Endothelial cell of umbilical vein (primary cell): ENCODE measurements at regions not wholly inside any gene's neighbourhood (a gene's known extent, or its start where the extent isn't known, plus 50 kb on each side); places are given as distances from the start of the nearest gene placed in this dataset.

Experiments used
- BruUV-seq: library from RNA; stranded (reverse); fragments of 400-500 nt; replicated peaks from 2 replicates; lab custom pipeline; 2021; lab: Mats Ljungman, UMichigan
- CTCF ChIA-PET: fragments of 300-600, 350-600 bp; sonication (Branson Sonifier 250); formaldehyde crosslinking; loops from one replicate; lab custom pipeline; 2021; ENCODE audit warnings: antibody characterized with exemption, inconsistent platforms; lab: Charles Lee
- POLR2A ChIA-PET: fragments of 300-600, 350-600 bp; sonication (Branson Sonifier 250); formaldehyde crosslinking; loops from one replicate; lab custom pipeline; 2021; ENCODE audit warnings: antibody characterized with exemption, inconsistent platforms; lab: Charles Lee
- DNase-seq: peaks from one replicate; pipeline ENCODE4 v3.0.0-alpha.2; 2011; ENCODE audit warnings: low read depth, low spot score
- FAIRE-seq: peaks from 2 replicates; lab custom pipeline; 2011; peaks lifted over from hg19 to GRCh38; lab: Jason Lieb, UNC
- H2AFZ ChIP-seq: 2 replicates; pipeline ENCODE4 v1.6.0; 2012; ENCODE audit warnings: low read depth, low read length, control low read depth, inconsistent platforms
- H3K27ac ChIP-seq: 2 replicates; pipeline ENCODE4 v1.5.1; 2011; ENCODE audit warnings: low read depth, mild to moderate bottlenecking, control low read depth, low read length, moderate library complexity; ENCODE audit not compliant: insufficient read depth
- H3K27me3 ChIP-seq, 2 experiments: 2 replicates each; pipeline versions ENCODE4 v1.6.0 to v1.6.1; 2011; ENCODE audit warnings: low read length in 2 of 2, mixed read lengths in 1 of 2; ENCODE audit not compliant: control insufficient read depth in 2 of 2, insufficient read depth in 2 of 2
- H3K36me3 ChIP-seq, 2 experiments: 2 replicates in 1 of 2; 3 replicates in 1 of 2; pipeline ENCODE4 v1.5.1; 2011; ENCODE audit warnings: low read length in 2 of 2, mild to moderate bottlenecking in 1 of 2, moderate library complexity in 1 of 2; ENCODE audit not compliant: control insufficient read depth in 2 of 2, insufficient read depth in 2 of 2; ENCODE audit errors: extremely low read depth in 1 of 2
- H3K4me1 ChIP-seq: 3 replicates; pipeline ENCODE4 v1.5.1; 2011; ENCODE audit warnings: mild to moderate bottlenecking, low read length; ENCODE audit not compliant: control insufficient read depth, insufficient read depth; ENCODE audit errors: extremely low read depth
- H3K4me2 ChIP-seq: 2 replicates; pipeline ENCODE4 v1.6.1; 2011; ENCODE audit warnings: low read length, control low read depth, mixed read lengths; ENCODE audit not compliant: insufficient read depth
- H3K4me3 ChIP-seq, 3 experiments: fragments of 200-600 bp in 1 of 3; sonication (generic), shearing (Covaris generic) in 1 of 3; replicated peaks in 1 of 3; 2 replicates each; pipeline ENCODE4 v1.5.1; 2011 to 2016; ENCODE audit warnings: control low read depth in 3 of 3, low read length in 3 of 3, mild to moderate bottlenecking in 2 of 3, inconsistent platforms in 1 of 3, low read depth in 1 of 3, moderate library complexity in 1 of 3; ENCODE audit not compliant: insufficient read depth in 1 of 3
- H3K79me2 ChIP-seq: 2 replicates; pipeline ENCODE4 v1.6.0; 2012; ENCODE audit warnings: low read length, inconsistent platforms; ENCODE audit not compliant: control insufficient read depth, insufficient read depth
- H3K9ac ChIP-seq: replicated peaks from 2 replicates; pipeline ENCODE3; 2011; ENCODE audit warnings: low read length, control low read depth; ENCODE audit not compliant: insufficient read depth; ENCODE audit errors: extremely low read depth
- H3K9me1 ChIP-seq: replicated peaks from 3 replicates; pipeline ENCODE4 v1.6.0; 2011; ENCODE audit warnings: mild to moderate bottlenecking, low read length; ENCODE audit not compliant: control insufficient read depth, insufficient read depth; ENCODE audit errors: extremely low read depth
- H3K9me3 ChIP-seq: replicated peaks from 2 replicates; pipeline ENCODE4 v1.5.1; 2012; ENCODE audit warnings: low read length, inconsistent platforms; ENCODE audit not compliant: control insufficient read depth, insufficient read depth
- H4K20me1 ChIP-seq: replicated peaks from 2 replicates; pipeline ENCODE3; 2011; ENCODE audit warnings: mild to moderate bottlenecking, low read length; ENCODE audit not compliant: control insufficient read depth, insufficient read depth; ENCODE audit errors: extremely low read depth
- CTCF ChIP-seq, 2 donors: IDR thresholded peaks; 1 replicate in 1 of 2; 2 replicates in 1 of 2; pipeline ENCODE4 v1.5.1; 2011; ENCODE audit warnings: low read length in 2 of 2, mild to moderate bottlenecking in 2 of 2, moderate library complexity in 2 of 2, control low read depth in 1 of 2, inconsistent platforms in 1 of 2, low read depth in 1 of 2; ENCODE audit not compliant: insufficient read depth in 1 of 2; ENCODE audit errors: extremely low read depth in 1 of 2
- EZH2 ChIP-seq: IDR thresholded peaks from 2 replicates; pipeline ENCODE4 v1.6.1; 2012; ENCODE audit warnings: borderline replicate concordance, low read depth, mild to moderate bottlenecking, moderate library complexity, low read length, inconsistent platforms; ENCODE audit not compliant: severe bottlenecking
- FOS ChIP-seq: IDR thresholded peaks from 2 replicates; pipeline ENCODE4 v1.6.1; 2011; ENCODE audit warnings: mild to moderate bottlenecking, low read length, moderate library complexity, borderline replicate concordance; ENCODE audit not compliant: insufficient read depth
- GATA2 ChIP-seq: IDR thresholded peaks from 2 replicates; pipeline ENCODE4 v1.7.0; 2011; ENCODE audit warnings: low read depth, mild to moderate bottlenecking, moderate library complexity, mixed read lengths, low read length; ENCODE audit not compliant: insufficient read length, insufficient read depth
- JUN ChIP-seq: IDR thresholded peaks from 2 replicates; pipeline ENCODE4 v1.6.1; 2011; ENCODE audit warnings: borderline replicate concordance, low read depth; ENCODE audit not compliant: insufficient read length, insufficient read depth
- MYC ChIP-seq: IDR thresholded peaks from one replicate; pipeline ENCODE4 v1.6.1; 2011; ENCODE audit warnings: mild to moderate bottlenecking, low read depth, low read length
- POLR2A ChIP-seq: IDR thresholded peaks from 2 replicates; pipeline ENCODE4 v1.6.1; 2012; ENCODE audit warnings: low read depth, mild to moderate bottlenecking, control low read depth, low read length
- POLR2AphosphoS5 ChIP-seq: IDR thresholded peaks from 2 replicates; pipeline ENCODE4 v1.6.1; 2012; ENCODE audit warnings: low read depth, mild to moderate bottlenecking, control low read depth, low read length, moderate library complexity; ENCODE audit not compliant: insufficient read depth
- dilution Hi-C: fragments of 300-500 bp; cut with MboI; formaldehyde crosslinking; loops from one replicate; pipeline ENCODE4 v1.15.0; 2019; ENCODE audit warnings: low sequenced_read_pairs; ENCODE audit not compliant: extremely low pct_ligation_motif_present
- intact Hi-C: fragments of 100-400 bp; cut with micrococcal nuclease; formaldehyde crosslinking; loops from one replicate; pipeline ENCODE4 v1.10.0; 2022
- TF ChIP-seq, protein P1 (sequence below): IDR thresholded peaks from 2 replicates; pipeline ENCODE4 v1.6.1; 2011; ENCODE audit not compliant: insufficient read depth, insufficient read length

DNA sequence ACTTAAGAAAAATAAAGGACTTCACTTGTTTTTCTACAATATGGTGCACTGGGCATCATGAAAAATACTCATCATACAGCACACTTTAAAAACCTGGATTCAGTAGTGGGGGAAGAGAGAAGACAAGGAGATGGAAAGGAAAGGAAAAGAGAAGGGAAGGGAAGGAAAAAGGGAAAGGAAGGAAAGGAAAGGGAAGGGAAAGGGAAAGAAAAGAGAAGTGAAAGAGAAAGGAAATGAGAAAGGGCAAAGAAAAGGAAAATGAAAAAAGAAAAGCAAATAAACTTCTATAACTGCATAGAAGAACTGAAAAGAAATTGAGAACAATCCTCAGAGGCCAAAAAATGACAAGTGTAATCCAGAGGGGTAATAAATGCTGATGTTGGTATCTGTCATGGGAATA is 388.1 kb upstream of the PKDCC start:
- no peak for FAIRE-seq
- Histone ChIP-seq H3K9me3 (no peaks in the 10 kb centered on the region), H3K79me2 (no peaks in the 10 kb centered on the region), H3K27ac (no peak overlapping the region), H3K27me3 (no peaks in the 10 kb centered on the region), H3K4me1 (no peaks in the 10 kb centered on the region), H3K4me2 (no peak overlapping the region), H3K4me3 (no peak overlapping the region), H3K36me3 (no peaks in the 10 kb centered on the region), H3K9ac (no peak overlapping the region), H3K9me1 (no peaks in the 10 kb centered on the region), H4K20me1 (no peaks in the 10 kb centered on the region), H2AFZ (no peak overlapping the region)
- no TSS peak for BruUV-seq
- DNase-seq: no peak
- POLR2A ChIA-PET: no interaction called here
- CTCF ChIA-PET: interaction anchor here (0.8 kb wide), 1 partner anchor 12 kb away, joined by 3 read pairs; no protein-coding TSS in a partner anchor
- TF ChIP-seq FOS: no peak
- TF ChIP-seq CTCF (IDR thresholded peaks at IDR 0.05; ENCODE audit: extremely low read depth in 1 of 2, insufficient read depth in 1 of 2, low read depth in 1 of 2, low read length in 2 of 2): no peak
- TF ChIP-seq EZH2: no peak
- TF ChIP-seq, protein P1, sequence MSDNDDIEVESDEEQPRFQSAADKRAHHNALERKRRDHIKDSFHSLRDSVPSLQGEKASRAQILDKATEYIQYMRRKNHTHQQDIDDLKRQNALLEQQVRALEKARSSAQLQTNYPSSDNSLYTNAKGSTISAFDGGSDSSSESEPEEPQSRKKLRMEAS: no peak
- TF ChIP-seq MYC: no peak
- no peak for TF ChIP-seq POLR2AphosphoS5
- TF ChIP-seq JUN: no peak
- no peak for TF ChIP-seq POLR2A
- TF ChIP-seq GATA2: no peak
- intact Hi-C loops: no loop called here
- dilution Hi-C loops: no loop called here
